GM23338 (cell line): ENCODE measurements at regions not wholly inside any gene's neighbourhood (a gene's known extent, or its start where the extent isn't known, plus 50 kb on each side); places are given as distances from the start of the nearest gene placed in this dataset.

Experiments
- ATAC-seq: fragments of 200-7000 bp; cut with Tn5 transposase; 3 replicates; pipeline ENCODE4 v1.9.1; 2020
- DNase-seq: peaks from one replicate; pipeline ENCODE4 v3.0.0-alpha.2; 2015; ENCODE audit warnings: low spot score
- H2AFZ ChIP-seq: fragments of 200-600 bp; sonication (generic); 2 replicates; pipeline ENCODE4 v1.8.0; 2016; ENCODE audit warnings: antibody characterized with exemption, mild to moderate bottlenecking, moderate library complexity
- H3F3A ChIP-seq: fragments of 200-600 bp; sonication (generic); replicated peaks from 2 replicates; pipeline ENCODE4 v1.8.0; 2017; ENCODE audit warnings: antibody characterized with exemption, mixed run types, low read depth
- H3K27ac ChIP-seq: fragments of 200-600 bp; sonication (generic); 2 replicates; pipeline ENCODE4 v1.6.1; 2016; ENCODE audit warnings: low read depth
- H3K27me3 ChIP-seq: fragments of 200-600 bp; sonication (generic); 2 replicates; pipeline ENCODE4 v1.8.0; 2016; ENCODE audit warnings: mild to moderate bottlenecking, mixed run types, moderate library complexity; ENCODE audit not compliant: insufficient read depth
- H3K36me3 ChIP-seq: fragments of 200-600 bp; sonication (generic); 2 replicates; pipeline ENCODE4 v1.8.0; 2016; ENCODE audit warnings: mild to moderate bottlenecking; ENCODE audit not compliant: insufficient read depth
- H3K4me1 ChIP-seq: fragments of 200-600 bp; sonication (generic); 2 replicates; pipeline ENCODE4 v1.8.0; 2016; ENCODE audit warnings: mild to moderate bottlenecking, moderate library complexity; ENCODE audit not compliant: insufficient read depth
- H3K4me2 ChIP-seq: fragments of 200-600 bp; sonication (generic); 2 replicates; pipeline ENCODE4 v1.7.1; 2017; ENCODE audit warnings: mixed run types
- H3K4me3 ChIP-seq: fragments of 200-600 bp; sonication (generic); 2 replicates; pipeline ENCODE4 v1.6.1; 2016; ENCODE audit warnings: mixed run types
- H3K79me2 ChIP-seq: fragments of 200-600 bp; sonication (generic); replicated peaks from 2 replicates; pipeline ENCODE4 v1.8.0; 2017; ENCODE audit warnings: mild to moderate bottlenecking; ENCODE audit not compliant: insufficient read depth
- H3K9me2 ChIP-seq: fragments of 200-600 bp; sonication (generic); 2 replicates; pipeline ENCODE4 v1.8.0; 2017; ENCODE audit not compliant: insufficient read depth
- H4K20me1 ChIP-seq: fragments of 200-600 bp; sonication (generic); replicated peaks from 2 replicates; pipeline ENCODE4 v1.8.0; 2017; ENCODE audit warnings: mild to moderate bottlenecking; ENCODE audit not compliant: insufficient read depth
- H3K27ac Mint-ChIP-seq: 2 replicates; pipeline ENCODE4 v1.8.0; 2020; ENCODE audit warnings: inconsistent platforms, mild to moderate bottlenecking, moderate library complexity, mixed read lengths
- H3K27me3 Mint-ChIP-seq: 3 replicates; pipeline ENCODE4 v1.8.0; 2022; ENCODE audit warnings: low read depth, mild to moderate bottlenecking, moderate library complexity, mixed read lengths, inconsistent platforms; ENCODE audit not compliant: insufficient read depth, poor library complexity
- H3K36me3 Mint-ChIP-seq: 3 replicates; pipeline ENCODE4 v1.8.0; 2021; ENCODE audit warnings: low read depth, mild to moderate bottlenecking, inconsistent platforms, moderate library complexity, mixed read lengths
- H3K4me1 Mint-ChIP-seq: 3 replicates; pipeline ENCODE4 v1.8.0; 2020; ENCODE audit warnings: mild to moderate bottlenecking, inconsistent platforms, mixed read lengths
- H3K4me3 Mint-ChIP-seq: 3 replicates; pipeline ENCODE4 v1.8.0; 2021; ENCODE audit warnings: moderate library complexity, mild to moderate bottlenecking, inconsistent platforms, mixed read lengths
- H3K9me3 Mint-ChIP-seq: 3 replicates; pipeline ENCODE4 v1.8.0; 2020; ENCODE audit warnings: moderate library complexity, mild to moderate bottlenecking, inconsistent platforms, mixed read lengths
- CREB1 ChIP-seq: fragments of 250-450 bp; sonication (Bioruptor Pico); IDR thresholded peaks from 2 replicates; pipeline ENCODE4 v1.5.0; 2020; ENCODE audit warnings: low read depth, mild to moderate bottlenecking, moderate library complexity
- JUNB ChIP-seq: IDR thresholded peaks from one replicate; pipeline ENCODE4 v1.6.1; 2016; ENCODE audit warnings: antibody characterized with exemption; ENCODE audit not compliant: unreplicated experiment
- POLR2AphosphoS5 ChIP-seq: IDR thresholded peaks from 2 replicates; pipeline ENCODE4 v1.6.1; 2016; ENCODE audit warnings: antibody characterized with exemption, low read depth
- STAT1 ChIP-seq: IDR thresholded peaks from one replicate; pipeline ENCODE4 v1.6.1; 2016; ENCODE audit warnings: antibody characterized with exemption; ENCODE audit not compliant: unreplicated experiment
- ZNF114 ChIP-seq: fragments of 250-450 bp; sonication (Bioruptor Pico); IDR thresholded peaks from 2 replicates; pipeline ENCODE4 v1.5.0; 2020; ENCODE audit warnings: mild to moderate bottlenecking, moderate library complexity
- TF ChIP-seq, protein P1 (sequence below): IDR thresholded peaks from 2 replicates; pipeline ENCODE4 v1.6.1; 2016; ENCODE audit warnings: antibody characterized with exemption
- TF ChIP-seq, protein P2 (sequence below): IDR thresholded peaks from one replicate; pipeline ENCODE4 v1.6.1; 2018; ENCODE audit warnings: antibody characterized with exemption; ENCODE audit not compliant: unreplicated experiment
- TF ChIP-seq, protein P3 (sequence below), 2 experiments: fragments of 200-600 bp in 1 of 2; sonication (generic) in 1 of 2; conservative IDR thresholded peaks; 2 replicates each; pipeline versions ENCODE4 v1.5.1 to v1.6.1; 2016 to 2017; ENCODE audit warnings: antibody characterized with exemption in 2 of 2, low read depth in 2 of 2, mild to moderate bottlenecking in 2 of 2, moderate library complexity in 1 of 2
- TF ChIP-seq, protein P4 (sequence below): fragments of 250-450 bp; sonication (Bioruptor Pico); IDR thresholded peaks from 2 replicates; pipeline ENCODE4 v1.5.0; 2020; ENCODE audit warnings: mild to moderate bottlenecking, moderate library complexity

GRCh38 chr2:240306185-240306584, 129.3 kb upstream of the GPC1 start:
- no peaks in the 10 kb centered on the region for H4K20me1 ChIP-seq
- Mint-ChIP-seq H3K4me1 (peaks cover 6% of the 10 kb centered on the region), H3K9me3 (no peaks in the 10 kb centered on the region), H3K4me3 (no peak overlapping the region), H3K27me3 (peaks cover 5% of the 10 kb centered on the region), H3K27ac (no peak overlapping the region), H3K36me3 (no peaks in the 10 kb centered on the region)
- no peaks in the 10 kb centered on the region for H3K79me2 ChIP-seq
- no peaks in the 10 kb centered on the region for H3K4me1 ChIP-seq
- H3K4me3 ChIP-seq: no peak overlapping the region
- TF ChIP-seq STAT1 (no peak), JUNB (no peak), CREB1 (CRISPR knock-in tag) (no peak), POLR2AphosphoS5 (no peak)
- no peaks in the 10 kb centered on the region for H3K36me3 ChIP-seq
- no peak overlapping the region for H3K27ac ChIP-seq
- ATAC-seq (no peak), DNase-seq (no peak)
- no peaks in the 10 kb centered on the region for H3K27me3 ChIP-seq
- no peak overlapping the region for H2AFZ ChIP-seq
- 0 out of 2 replicates have a peak, but pooled peaks cover 3% of the 10 kb centered on the region for H3K9me2 ChIP-seq
- no peaks in the 10 kb centered on the region for H3F3A ChIP-seq
- H3K4me2 ChIP-seq: no peak overlapping the region

GRCh38 chr2:240308111-240308651, 127.3 kb upstream of the GPC1 start:
- H3K36me3 ChIP-seq: no peaks in the 10 kb centered on the region
- no peak overlapping the region for H3K27ac ChIP-seq
- H3K79me2 ChIP-seq: no peaks in the 10 kb centered on the region
- no peaks in the 10 kb centered on the region for H3K4me1 ChIP-seq
- H3K36me3 Mint-ChIP-seq: no peaks in the 10 kb centered on the region
- H3K4me1 Mint-ChIP-seq: peaks cover 6% of the 10 kb centered on the region
- H3K9me3 Mint-ChIP-seq: no peaks in the 10 kb centered on the region
- H3K27ac Mint-ChIP-seq: no peak overlapping the region
- 0 out of 2 replicates have a peak, but pooled peaks cover 2% of the 10 kb centered on the region for H3K9me2 ChIP-seq
- H2AFZ ChIP-seq: no peak overlapping the region
- no peaks in the 10 kb centered on the region for H4K20me1 ChIP-seq
- H3K4me3 ChIP-seq: no peak overlapping the region
- H3K27me3 ChIP-seq: no peaks in the 10 kb centered on the region
- H3K4me3 Mint-ChIP-seq: no peak overlapping the region
- no peak overlapping the region for H3K4me2 ChIP-seq
- DNase-seq (no peak), ATAC-seq (no peak)
- H3F3A ChIP-seq: no peaks in the 10 kb centered on the region
- no peaks in the 10 kb centered on the region for H3K27me3 Mint-ChIP-seq
- TF ChIP-seq CREB1 (CRISPR knock-in tag) (no peak), ZNF114 (CRISPR knock-in tag) (no peak), STAT1 (no peak), POLR2AphosphoS5 (no peak)
- TF ChIP-seq, protein P1, sequence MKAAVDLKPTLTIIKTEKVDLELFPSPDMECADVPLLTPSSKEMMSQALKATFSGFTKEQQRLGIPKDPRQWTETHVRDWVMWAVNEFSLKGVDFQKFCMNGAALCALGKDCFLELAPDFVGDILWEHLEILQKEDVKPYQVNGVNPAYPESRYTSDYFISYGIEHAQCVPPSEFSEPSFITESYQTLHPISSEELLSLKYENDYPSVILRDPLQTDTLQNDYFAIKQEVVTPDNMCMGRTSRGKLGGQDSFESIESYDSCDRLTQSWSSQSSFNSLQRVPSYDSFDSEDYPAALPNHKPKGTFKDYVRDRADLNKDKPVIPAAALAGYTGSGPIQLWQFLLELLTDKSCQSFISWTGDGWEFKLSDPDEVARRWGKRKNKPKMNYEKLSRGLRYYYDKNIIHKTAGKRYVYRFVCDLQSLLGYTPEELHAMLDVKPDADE: no peak
- TF ChIP-seq, protein P2, sequence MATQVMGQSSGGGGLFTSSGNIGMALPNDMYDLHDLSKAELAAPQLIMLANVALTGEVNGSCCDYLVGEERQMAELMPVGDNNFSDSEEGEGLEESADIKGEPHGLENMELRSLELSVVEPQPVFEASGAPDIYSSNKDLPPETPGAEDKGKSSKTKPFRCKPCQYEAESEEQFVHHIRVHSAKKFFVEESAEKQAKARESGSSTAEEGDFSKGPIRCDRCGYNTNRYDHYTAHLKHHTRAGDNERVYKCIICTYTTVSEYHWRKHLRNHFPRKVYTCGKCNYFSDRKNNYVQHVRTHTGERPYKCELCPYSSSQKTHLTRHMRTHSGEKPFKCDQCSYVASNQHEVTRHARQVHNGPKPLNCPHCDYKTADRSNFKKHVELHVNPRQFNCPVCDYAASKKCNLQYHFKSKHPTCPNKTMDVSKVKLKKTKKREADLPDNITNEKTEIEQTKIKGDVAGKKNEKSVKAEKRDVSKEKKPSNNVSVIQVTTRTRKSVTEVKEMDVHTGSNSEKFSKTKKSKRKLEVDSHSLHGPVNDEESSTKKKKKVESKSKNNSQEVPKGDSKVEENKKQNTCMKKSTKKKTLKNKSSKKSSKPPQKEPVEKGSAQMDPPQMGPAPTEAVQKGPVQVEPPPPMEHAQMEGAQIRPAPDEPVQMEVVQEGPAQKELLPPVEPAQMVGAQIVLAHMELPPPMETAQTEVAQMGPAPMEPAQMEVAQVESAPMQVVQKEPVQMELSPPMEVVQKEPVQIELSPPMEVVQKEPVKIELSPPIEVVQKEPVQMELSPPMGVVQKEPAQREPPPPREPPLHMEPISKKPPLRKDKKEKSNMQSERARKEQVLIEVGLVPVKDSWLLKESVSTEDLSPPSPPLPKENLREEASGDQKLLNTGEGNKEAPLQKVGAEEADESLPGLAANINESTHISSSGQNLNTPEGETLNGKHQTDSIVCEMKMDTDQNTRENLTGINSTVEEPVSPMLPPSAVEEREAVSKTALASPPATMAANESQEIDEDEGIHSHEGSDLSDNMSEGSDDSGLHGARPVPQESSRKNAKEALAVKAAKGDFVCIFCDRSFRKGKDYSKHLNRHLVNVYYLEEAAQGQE: no peak
- TF ChIP-seq, protein P3, sequence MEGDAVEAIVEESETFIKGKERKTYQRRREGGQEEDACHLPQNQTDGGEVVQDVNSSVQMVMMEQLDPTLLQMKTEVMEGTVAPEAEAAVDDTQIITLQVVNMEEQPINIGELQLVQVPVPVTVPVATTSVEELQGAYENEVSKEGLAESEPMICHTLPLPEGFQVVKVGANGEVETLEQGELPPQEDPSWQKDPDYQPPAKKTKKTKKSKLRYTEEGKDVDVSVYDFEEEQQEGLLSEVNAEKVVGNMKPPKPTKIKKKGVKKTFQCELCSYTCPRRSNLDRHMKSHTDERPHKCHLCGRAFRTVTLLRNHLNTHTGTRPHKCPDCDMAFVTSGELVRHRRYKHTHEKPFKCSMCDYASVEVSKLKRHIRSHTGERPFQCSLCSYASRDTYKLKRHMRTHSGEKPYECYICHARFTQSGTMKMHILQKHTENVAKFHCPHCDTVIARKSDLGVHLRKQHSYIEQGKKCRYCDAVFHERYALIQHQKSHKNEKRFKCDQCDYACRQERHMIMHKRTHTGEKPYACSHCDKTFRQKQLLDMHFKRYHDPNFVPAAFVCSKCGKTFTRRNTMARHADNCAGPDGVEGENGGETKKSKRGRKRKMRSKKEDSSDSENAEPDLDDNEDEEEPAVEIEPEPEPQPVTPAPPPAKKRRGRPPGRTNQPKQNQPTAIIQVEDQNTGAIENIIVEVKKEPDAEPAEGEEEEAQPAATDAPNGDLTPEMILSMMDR (conservative IDR thresholded peaks at IDR 0.05; ENCODE audit: low read depth in 2 of 2): no peak
- TF ChIP-seq, protein P4, sequence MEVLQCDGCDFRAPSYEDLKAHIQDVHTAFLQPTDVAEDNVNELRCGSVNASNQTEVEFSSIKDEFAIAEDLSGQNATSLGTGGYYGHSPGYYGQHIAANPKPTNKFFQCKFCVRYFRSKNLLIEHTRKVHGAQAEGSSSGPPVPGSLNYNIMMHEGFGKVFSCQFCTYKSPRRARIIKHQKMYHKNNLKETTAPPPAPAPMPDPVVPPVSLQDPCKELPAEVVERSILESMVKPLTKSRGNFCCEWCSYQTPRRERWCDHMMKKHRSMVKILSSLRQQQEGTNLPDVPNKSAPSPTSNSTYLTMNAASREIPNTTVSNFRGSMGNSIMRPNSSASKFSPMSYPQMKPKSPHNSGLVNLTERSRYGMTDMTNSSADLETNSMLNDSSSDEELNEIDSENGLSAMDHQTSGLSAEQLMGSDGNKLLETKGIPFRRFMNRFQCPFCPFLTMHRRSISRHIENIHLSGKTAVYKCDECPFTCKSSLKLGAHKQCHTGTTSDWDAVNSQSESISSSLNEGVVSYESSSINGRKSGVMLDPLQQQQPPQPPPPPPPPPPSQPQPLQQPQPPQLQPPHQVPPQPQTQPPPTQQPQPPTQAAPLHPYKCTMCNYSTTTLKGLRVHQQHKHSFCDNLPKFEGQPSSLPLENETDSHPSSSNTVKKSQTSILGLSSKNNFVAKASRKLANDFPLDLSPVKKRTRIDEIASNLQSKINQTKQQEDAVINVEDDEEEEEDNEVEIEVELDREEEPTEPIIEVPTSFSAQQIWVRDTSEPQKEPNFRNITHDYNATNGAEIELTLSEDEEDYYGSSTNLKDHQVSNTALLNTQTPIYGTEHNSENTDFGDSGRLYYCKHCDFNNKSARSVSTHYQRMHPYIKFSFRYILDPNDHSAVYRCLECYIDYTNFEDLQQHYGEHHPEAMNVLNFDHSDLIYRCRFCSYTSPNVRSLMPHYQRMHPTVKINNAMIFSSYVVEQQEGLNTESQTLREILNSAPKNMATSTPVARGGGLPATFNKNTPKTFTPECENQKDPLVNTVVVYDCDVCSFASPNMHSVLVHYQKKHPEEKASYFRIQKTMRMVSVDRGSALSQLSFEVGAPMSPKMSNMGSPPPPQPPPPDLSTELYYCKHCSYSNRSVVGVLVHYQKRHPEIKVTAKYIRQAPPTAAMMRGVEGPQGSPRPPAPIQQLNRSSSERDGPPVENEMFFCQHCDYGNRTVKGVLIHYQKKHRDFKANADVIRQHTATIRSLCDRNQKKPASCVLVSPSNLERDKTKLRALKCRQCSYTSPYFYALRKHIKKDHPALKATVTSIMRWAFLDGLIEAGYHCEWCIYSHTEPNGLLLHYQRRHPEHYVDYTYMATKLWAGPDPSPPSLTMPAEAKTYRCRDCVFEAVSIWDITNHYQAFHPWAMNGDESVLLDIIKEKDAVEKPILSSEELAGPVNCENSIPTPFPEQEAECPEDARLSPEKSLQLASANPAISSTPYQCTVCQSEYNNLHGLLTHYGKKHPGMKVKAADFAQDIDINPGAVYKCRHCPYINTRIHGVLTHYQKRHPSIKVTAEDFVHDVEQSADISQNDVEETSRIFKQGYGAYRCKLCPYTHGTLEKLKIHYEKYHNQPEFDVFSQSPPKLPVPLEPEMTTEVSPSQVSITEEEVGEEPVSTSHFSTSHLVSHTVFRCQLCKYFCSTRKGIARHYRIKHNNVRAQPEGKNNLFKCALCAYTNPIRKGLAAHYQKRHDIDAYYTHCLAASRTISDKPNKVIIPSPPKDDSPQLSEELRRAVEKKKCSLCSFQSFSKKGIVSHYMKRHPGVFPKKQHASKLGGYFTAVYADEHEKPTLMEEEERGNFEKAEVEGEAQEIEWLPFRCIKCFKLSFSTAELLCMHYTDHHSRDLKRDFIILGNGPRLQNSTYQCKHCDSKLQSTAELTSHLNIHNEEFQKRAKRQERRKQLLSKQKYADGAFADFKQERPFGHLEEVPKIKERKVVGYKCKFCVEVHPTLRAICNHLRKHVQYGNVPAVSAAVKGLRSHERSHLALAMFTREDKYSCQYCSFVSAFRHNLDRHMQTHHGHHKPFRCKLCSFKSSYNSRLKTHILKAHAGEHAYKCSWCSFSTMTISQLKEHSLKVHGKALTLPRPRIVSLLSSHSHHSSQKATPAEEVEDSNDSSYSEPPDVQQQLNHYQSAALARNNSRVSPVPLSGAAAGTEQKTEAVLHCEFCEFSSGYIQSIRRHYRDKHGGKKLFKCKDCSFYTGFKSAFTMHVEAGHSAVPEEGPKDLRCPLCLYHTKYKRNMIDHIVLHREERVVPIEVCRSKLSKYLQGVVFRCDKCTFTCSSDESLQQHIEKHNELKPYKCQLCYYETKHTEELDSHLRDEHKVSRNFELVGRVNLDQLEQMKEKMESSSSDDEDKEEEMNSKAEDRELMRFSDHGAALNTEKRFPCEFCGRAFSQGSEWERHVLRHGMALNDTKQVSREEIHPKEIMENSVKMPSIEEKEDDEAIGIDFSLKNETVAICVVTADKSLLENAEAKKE (CRISPR knock-in tag): no peak
